Transverse colon (tissue), 4 donors: ENCODE measurements at regions not wholly inside any gene's neighbourhood (a gene's known extent, or its start where the extent isn't known, plus 50 kb on each side); places are given as distances from the start of the nearest gene placed in this dataset.

Experiments used
- DNase-seq: peaks from one replicate; pipeline ENCODE4 v3.0.0-alpha.2; 2019
- H3K27ac ChIP-seq, 4 donors: fragments of 200-600 bp; sonication (generic); 2 replicates each; pipeline ENCODE4 v1.5.1; 2016 to 2018; ENCODE audit warnings: inconsistent platforms in 4 of 4
- H3K27me3 ChIP-seq: fragments of 200-600 bp; sonication (generic); 2 replicates; pipeline ENCODE4 v1.5.1; 2017; ENCODE audit warnings: inconsistent platforms
- H3K36me3 ChIP-seq, 4 donors: fragments of 200-600 bp; sonication (generic); 2 replicates each; pipeline ENCODE4 v1.5.1; 2017 to 2019; ENCODE audit warnings: inconsistent platforms in 4 of 4
- H3K4me1 ChIP-seq, 4 donors: fragments of 200-600 bp; sonication (generic); 2 replicates each; pipeline ENCODE4 v1.5.1; 2017 to 2020; ENCODE audit warnings: inconsistent platforms in 4 of 4
- H3K4me3 ChIP-seq, 4 donors: fragments of 200-600 bp; sonication (generic); 1 replicate in 1 of 4; 2 replicates in 3 of 4; pipeline versions ENCODE4 v1.5.1 to v1.6.1; 2017 to 2019; ENCODE audit warnings: inconsistent platforms in 4 of 4
- H3K9me3 ChIP-seq, 2 donors: fragments of 200-600 bp; sonication (generic); 2 replicates each; pipeline ENCODE4 v1.5.1; 2017 to 2019; ENCODE audit warnings: inconsistent platforms in 2 of 2
- EP300 ChIP-seq: sonication (generic); formaldehyde crosslinking; IDR thresholded peaks from one replicate; pipeline ENCODE4 v1.6.1; 2017; ENCODE audit warnings: antibody characterized with exemption, low read depth
- POLR2A ChIP-seq: fragments of 450-650 bp; IDR thresholded peaks from one replicate; pipeline ENCODE4 v1.6.1; 2016; ENCODE audit warnings: antibody characterized with exemption, mild to moderate bottlenecking, moderate library complexity
- POLR2AphosphoS5 ChIP-seq, 3 donors: sonication (generic); formaldehyde crosslinking; IDR thresholded peaks; one replicate each; pipeline ENCODE4 v1.6.1; 2016; ENCODE audit warnings: antibody characterized with exemption in 3 of 3
- WGBS, 2 donors: methylation state at CpG; one replicate each; pipeline ENCODE4 v1.1.5; 2018; ENCODE audit warnings: low coverage in 1 of 2; 5-methylcytosine and 5-hydroxymethylcytosine counted together
- in situ Hi-C, 4 donors: fragments of 200-750 bp; cut with MboI; loops; one replicate each; pipeline versions ENCODE4 v1.15.0 to v1.15.1; 2017; ENCODE audit warnings: low sequenced_read_pairs in 3 of 4, low pct_ligation_motif_present in 1 of 4, low pct_unique_long_range_greater_than_20kb in 1 of 4
- intact Hi-C: fragments of 100-400 bp; cut with DNase I; formaldehyde crosslinking; loops from one replicate; pipeline ENCODE4 v1.15.1; 2023; ENCODE audit warnings: low total_unique reads
- TF ChIP-seq, protein P1 (sequence below), 5 experiments: fragments of 200-600 bp in 3 of 5; fragments of 450-650 bp in 2 of 5; sonication (generic) in 3 of 5; IDR thresholded peaks; 1 replicate in 2 of 5; 2 replicates in 3 of 5; pipeline ENCODE4 v1.5.1; 2016 to 2017; ENCODE audit warnings: antibody characterized with exemption in 5 of 5, inconsistent platforms in 3 of 5, mild to moderate bottlenecking in 2 of 5, moderate library complexity in 1 of 5

DNA sequence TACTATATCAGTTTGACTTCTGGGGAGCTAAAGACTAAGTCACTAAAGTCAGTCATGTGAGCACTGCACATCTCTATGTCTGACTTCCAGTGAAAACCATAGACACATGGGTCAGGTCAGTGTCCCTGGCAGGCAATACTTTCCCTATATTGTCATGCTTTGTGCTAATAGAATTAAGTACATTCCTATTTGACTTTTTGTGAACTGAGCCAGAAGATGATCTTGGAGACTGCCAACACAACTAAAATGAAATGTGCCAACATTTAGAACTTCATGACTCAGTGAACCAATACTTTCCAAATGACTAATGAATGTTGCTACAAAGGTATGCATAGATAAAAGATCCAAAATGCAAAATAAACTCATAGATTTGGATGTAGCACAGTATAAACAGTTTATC is 820.8 kb upstream of the FAM98A start:
- TF ChIP-seq EP300 (no peak), POLR2A (no peak), POLR2AphosphoS5 (IDR thresholded peaks at IDR 0.05) (no peak)
- TF ChIP-seq, protein P1, sequence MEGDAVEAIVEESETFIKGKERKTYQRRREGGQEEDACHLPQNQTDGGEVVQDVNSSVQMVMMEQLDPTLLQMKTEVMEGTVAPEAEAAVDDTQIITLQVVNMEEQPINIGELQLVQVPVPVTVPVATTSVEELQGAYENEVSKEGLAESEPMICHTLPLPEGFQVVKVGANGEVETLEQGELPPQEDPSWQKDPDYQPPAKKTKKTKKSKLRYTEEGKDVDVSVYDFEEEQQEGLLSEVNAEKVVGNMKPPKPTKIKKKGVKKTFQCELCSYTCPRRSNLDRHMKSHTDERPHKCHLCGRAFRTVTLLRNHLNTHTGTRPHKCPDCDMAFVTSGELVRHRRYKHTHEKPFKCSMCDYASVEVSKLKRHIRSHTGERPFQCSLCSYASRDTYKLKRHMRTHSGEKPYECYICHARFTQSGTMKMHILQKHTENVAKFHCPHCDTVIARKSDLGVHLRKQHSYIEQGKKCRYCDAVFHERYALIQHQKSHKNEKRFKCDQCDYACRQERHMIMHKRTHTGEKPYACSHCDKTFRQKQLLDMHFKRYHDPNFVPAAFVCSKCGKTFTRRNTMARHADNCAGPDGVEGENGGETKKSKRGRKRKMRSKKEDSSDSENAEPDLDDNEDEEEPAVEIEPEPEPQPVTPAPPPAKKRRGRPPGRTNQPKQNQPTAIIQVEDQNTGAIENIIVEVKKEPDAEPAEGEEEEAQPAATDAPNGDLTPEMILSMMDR (IDR thresholded peaks at IDR 0.05): no peak
- in situ Hi-C loops (no loop called here), intact Hi-C loops (no loop called here)
- no peaks in the 10 kb centered on the region for H3K36me3 ChIP-seq
- no peaks in the 10 kb centered on the region for H3K27me3 ChIP-seq
- no peaks in the 10 kb centered on the region for H3K4me1 ChIP-seq
- no peak overlapping the region for H3K27ac ChIP-seq
- H3K9me3 ChIP-seq: no peaks in the 10 kb centered on the region
- DNase-seq: no peak
- H3K4me3 ChIP-seq: no peak overlapping the region

DNA sequence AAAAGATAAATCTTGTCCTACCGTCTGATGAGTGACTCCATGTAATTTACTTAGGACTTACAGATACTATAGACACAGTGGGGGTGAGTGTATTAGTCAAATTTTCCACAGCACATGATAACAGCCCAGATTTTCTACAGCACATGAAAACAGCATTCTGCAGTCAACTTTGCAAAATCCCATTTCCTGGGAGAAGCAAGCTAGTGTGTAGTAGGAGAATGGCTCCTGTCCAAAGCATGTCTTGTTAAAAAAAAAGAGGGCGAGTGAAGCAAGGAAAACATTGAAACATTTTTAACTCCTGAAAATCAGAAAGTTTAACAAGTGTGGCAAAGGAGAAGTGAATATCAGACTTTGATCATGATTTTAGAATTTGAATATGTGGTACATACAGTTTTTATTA is 817.8 kb upstream of the FAM98A start:
- Histone ChIP-seq H3K27ac (no peak overlapping the region), H3K36me3 (no peaks in the 10 kb centered on the region), H3K27me3 (no peaks in the 10 kb centered on the region), H3K4me1 (no peaks in the 10 kb centered on the region), H3K4me3 (no peak overlapping the region), H3K9me3 (no peaks in the 10 kb centered on the region)
- intact Hi-C loops (no loop called here), in situ Hi-C loops (no loop called here)
- 63 to 83% methylated on average over 2 of the region's 2 CpGs for WGBS, 2 donors
- TF ChIP-seq EP300 (no peak), POLR2AphosphoS5 (IDR thresholded peaks at IDR 0.05) (no peak), POLR2A (no peak)
- TF ChIP-seq, protein P1 (IDR thresholded peaks at IDR 0.05): no peak
- no peak for DNase-seq

DNA sequence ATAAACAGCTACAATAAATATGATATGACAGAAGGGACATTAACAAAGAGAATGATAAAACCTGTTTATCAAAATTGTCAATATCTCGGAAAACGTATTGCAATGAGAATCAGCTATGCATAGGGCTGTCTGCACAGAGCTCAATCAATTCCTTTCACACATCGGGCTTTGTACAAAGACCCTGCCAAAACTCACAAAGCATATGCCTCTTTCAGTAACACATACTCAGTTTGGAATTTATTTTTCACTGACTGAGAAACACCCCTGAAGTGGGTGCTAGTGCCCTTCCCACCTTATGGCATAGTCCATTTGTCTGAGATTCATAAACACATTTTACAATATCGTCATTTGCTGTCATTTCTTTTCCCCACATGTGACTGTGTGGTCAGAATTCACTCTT is 815.8 kb upstream of the FAM98A start:
- Histone ChIP-seq H3K27ac (no peak overlapping the region), H3K36me3 (no peaks in the 10 kb centered on the region), H3K4me1 (no peaks in the 10 kb centered on the region), H3K27me3 (no peaks in the 10 kb centered on the region), H3K9me3 (no peaks in the 10 kb centered on the region), H3K4me3 (no peak overlapping the region)
- in situ Hi-C loops: no loop called here
- WGBS, 2 donors: 76 to 79% methylated on average over 4 of the region's 4 CpGs
- no peak for DNase-seq
- TF ChIP-seq POLR2AphosphoS5 (IDR thresholded peaks at IDR 0.05): no peak
- TF ChIP-seq EP300: no peak
- intact Hi-C loops: no loop called here

DNA sequence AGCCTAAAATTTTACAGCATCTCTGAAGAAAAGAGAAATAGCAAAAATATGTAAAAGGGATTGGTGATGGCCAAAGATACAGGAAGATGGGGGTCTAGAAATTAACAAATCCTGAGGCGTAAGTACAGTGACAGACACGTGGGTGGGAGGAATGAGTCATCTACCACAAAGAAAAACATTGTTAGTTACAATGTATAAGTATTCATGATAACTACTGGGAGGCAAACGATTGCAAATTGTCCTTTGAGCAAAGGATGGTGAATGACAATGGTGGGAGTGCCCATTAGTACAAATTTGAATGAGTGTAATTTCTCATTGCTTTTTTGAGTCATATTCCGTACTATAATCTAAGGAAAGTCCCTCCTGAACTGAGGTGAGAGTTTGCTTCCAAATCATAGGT is 809.0 kb upstream of the FAM98A start:
- intact Hi-C loops: no loop called here
- 46 to 53% methylated on average over 4 of the region's 4 CpGs for WGBS, 2 donors
- Histone ChIP-seq H3K4me3 (no peak overlapping the region), H3K27me3 (no peaks in the 10 kb centered on the region), H3K9me3 (no peaks in the 10 kb centered on the region), H3K4me1 (no peaks in the 10 kb centered on the region), H3K36me3 (no peaks in the 10 kb centered on the region), H3K27ac (no peak overlapping the region)
- TF ChIP-seq EP300 (no peak), POLR2A (no peak)
- in situ Hi-C loops: no loop called here
- DNase-seq: no peak

DNA sequence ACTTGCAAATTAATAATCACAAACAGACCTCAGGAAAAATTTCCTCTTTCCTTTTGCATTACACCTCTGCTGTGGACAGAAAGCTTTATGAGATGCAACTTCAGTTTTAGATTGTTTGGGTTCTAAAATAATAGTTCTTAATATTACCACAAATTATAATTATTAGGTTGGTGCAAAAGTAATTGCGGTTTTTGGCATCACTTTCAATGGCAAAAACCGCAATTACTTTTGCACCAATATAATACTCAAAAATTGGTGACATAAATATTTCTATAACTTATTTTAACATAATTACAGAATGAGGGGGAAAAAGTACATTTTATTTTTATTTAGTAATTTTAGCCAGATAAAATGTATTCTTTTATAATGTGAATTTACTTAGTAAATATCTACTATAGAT is 804.4 kb upstream of the FAM98A start:
- intact Hi-C loops (no loop called here), in situ Hi-C loops (no loop called here)
- no peak overlapping the region for H3K27ac ChIP-seq
- H3K27me3 ChIP-seq: no peaks in the 10 kb centered on the region
- H3K9me3 ChIP-seq: no peaks in the 10 kb centered on the region
- WGBS, 2 donors: 74 to 88% methylated on average over 2 of the region's 2 CpGs
- no peaks in the 10 kb centered on the region for H3K4me1 ChIP-seq
- TF ChIP-seq, protein P1 (IDR thresholded peaks at IDR 0.05): no peak
- TF ChIP-seq EP300 (no peak), POLR2A (no peak), POLR2AphosphoS5 (IDR thresholded peaks at IDR 0.05) (no peak)
- no peak overlapping the region for H3K4me3 ChIP-seq
- DNase-seq: no peak
- no peaks in the 10 kb centered on the region for H3K36me3 ChIP-seq
